Spleen (tissue), 11 donors: ENCODE measurements at regions not wholly inside any gene's neighbourhood (a gene's known extent, or its start where the extent isn't known, plus 50 kb on each side); places are given as distances from the start of the nearest gene placed in this dataset.
A peak's percentile ranks its signal among the peaks of the same experiment; 100 is the strongest.

Source experiments
- DNase-seq: peaks from one replicate; pipeline ENCODE4 v3.0.0-alpha.2; 2020
- H3K27ac ChIP-seq, 8 donors: fragments of 200-600 bp; sonication (generic) in 7 of 8; 1 replicate in 4 of 8; 2 replicates in 4 of 8; pipeline versions ENCODE4 v1.5.0 to v1.8.0; 2016 to 2021; ENCODE audit warnings: inconsistent platforms in 4 of 8, mild to moderate bottlenecking in 4 of 8, moderate library complexity in 1 of 8
- H3K27me3 ChIP-seq, 7 donors: fragments of 200-600 bp; sonication (generic) in 6 of 7; replicated peaks in 1 of 7; 1 replicate in 4 of 7; 2 replicates in 3 of 7; pipeline versions ENCODE4 v1.5.0 to v1.8.0; 2016 to 2021; ENCODE audit warnings: inconsistent platforms in 3 of 7, mild to moderate bottlenecking in 1 of 7
- H3K36me3 ChIP-seq, 6 donors: fragments of 200-600 bp; sonication (generic) in 5 of 6; 1 replicate in 4 of 6; 2 replicates in 2 of 6; pipeline versions ENCODE4 v1.5.0 to v1.8.0; 2016 to 2021; ENCODE audit warnings: inconsistent platforms in 2 of 6
- H3K4me1 ChIP-seq, 6 donors: fragments of 200-600 bp; sonication (generic) in 5 of 6; 1 replicate in 3 of 6; 2 replicates in 3 of 6; pipeline versions ENCODE4 v1.5.0 to v1.8.0; 2016 to 2021; ENCODE audit warnings: inconsistent platforms in 3 of 6
- H3K4me3 ChIP-seq, 8 donors: fragments of 200-600 bp; sonication (generic) in 7 of 8; 1 replicate in 4 of 8; 2 replicates in 4 of 8; pipeline versions ENCODE4 v1.5.0 to v1.8.0; 2016 to 2021; ENCODE audit warnings: inconsistent platforms in 4 of 8, mild to moderate bottlenecking in 4 of 8, moderate library complexity in 2 of 8
- H3K9me3 ChIP-seq, 8 donors: fragments of 200-600 bp; sonication (generic) in 7 of 8; 1 replicate in 4 of 8; 2 replicates in 4 of 8; pipeline versions ENCODE4 v1.5.0 to v1.8.0; 2016 to 2021; ENCODE audit warnings: inconsistent platforms in 4 of 8
- POLR2A ChIP-seq, 3 donors: fragments of 450-650 bp; IDR thresholded peaks; one replicate each; pipeline ENCODE4 v1.5.1; 2017; ENCODE audit warnings: antibody characterized with exemption in 3 of 3, mild to moderate bottlenecking in 1 of 3
- POLR2AphosphoS5 ChIP-seq, 3 donors: sonication (generic); formaldehyde crosslinking; IDR thresholded peaks; one replicate each; pipeline ENCODE4 v1.5.1; 2017; ENCODE audit warnings: antibody characterized with exemption in 3 of 3
- WGBS, 5 donors: extraction: QIAGEN DNeasy Blood & Tissue Kit in 3 of 5; methylation state at CpG; one replicate each; pipeline versions ENCODE4 v1.1.5 to v1.1.7; 2013 to 2018; 5-methylcytosine and 5-hydroxymethylcytosine counted together
- intact Hi-C: fragments of 100-400 bp; cut with DNase I; formaldehyde crosslinking; loops from one replicate; pipeline ENCODE4 v1.15.0; 2023; ENCODE audit warnings: low total_unique reads
- TF ChIP-seq, protein P1 (sequence below), 11 experiments: fragments of 200-600 bp in 7 of 11; fragments of 450-650 bp in 4 of 11; sonication (generic) in 4 of 11; IDR thresholded peaks in 8 of 11; conservative IDR thresholded peaks in 3 of 11; 1 replicate in 7 of 11; 2 replicates in 4 of 11; pipeline versions ENCODE4 v1.4.0 to v1.8.0; 2016 to 2021; ENCODE audit warnings: antibody characterized with exemption in 11 of 11, inconsistent platforms in 4 of 11, mild to moderate bottlenecking in 1 of 11
- donor health status: healthy with polysubstance abuse.
- donor health status: DM: no; HTN: no; CAD: no; lungs with moderate emphysema.
- donor health status: DM: no; HTN: no; CAD: no.
- donor health status: Bipolar disorder and iron deficiency.
- donor health status: healthy.
- donor health status: DM: no; HTN: no; CAD: no.
- donor health status: DM: yes; HTN: yes; CAD: no.

- no peak overlapping the region for H3K27ac ChIP-seq
- WGBS, 5 donors = 80 to 89% (median 86%) methylated on average over 9 to 10 of the region's 10 CpGs
- no peaks in the 10 kb centered on the region for H3K4me1 ChIP-seq
Observed at GRCh38 chr14:94887591-94887990, 117.7 kb upstream of the GSC start.

DNA sequence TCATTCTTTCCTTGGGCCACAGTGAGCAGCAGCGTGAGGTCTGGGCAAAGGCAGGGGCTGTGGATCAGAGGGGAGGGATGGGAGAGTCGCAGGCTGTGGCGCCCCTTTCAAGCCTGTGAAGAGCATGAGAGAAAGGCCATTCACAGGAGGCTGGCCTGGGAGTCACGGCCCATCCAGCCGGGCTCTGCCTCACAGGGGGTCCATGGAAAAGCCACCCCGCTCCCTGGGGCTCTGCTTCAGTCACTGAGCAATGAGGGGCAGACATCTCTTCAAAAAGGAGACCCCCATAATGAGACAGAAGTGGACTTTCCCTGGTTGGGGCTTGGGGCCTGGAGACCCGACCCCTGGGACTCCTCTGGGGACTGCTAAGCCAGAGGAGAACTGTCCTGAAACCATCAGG, 117.0 kb upstream of the GSC start:
- Histone ChIP-seq H3K36me3 (no peaks in the 10 kb centered on the region), H3K27ac (no peak overlapping the region), H3K27me3 (peaks cover 0 to 30% (median 0%) of the 10 kb centered on the region in 7 donors), H3K9me3 (no peaks in the 10 kb centered on the region), H3K4me1 (no peaks in the 10 kb centered on the region), H3K4me3 (no peak overlapping the region)
- WGBS, 5 donors = 64 to 82% (median 80%) methylated on average over 5 to 7 of the region's 7 CpGs
- TF ChIP-seq POLR2A (IDR thresholded peaks at IDR 0.05) (no peak), POLR2AphosphoS5 (IDR thresholded peaks at IDR 0.05) (no peak)
- TF ChIP-seq, protein P1, sequence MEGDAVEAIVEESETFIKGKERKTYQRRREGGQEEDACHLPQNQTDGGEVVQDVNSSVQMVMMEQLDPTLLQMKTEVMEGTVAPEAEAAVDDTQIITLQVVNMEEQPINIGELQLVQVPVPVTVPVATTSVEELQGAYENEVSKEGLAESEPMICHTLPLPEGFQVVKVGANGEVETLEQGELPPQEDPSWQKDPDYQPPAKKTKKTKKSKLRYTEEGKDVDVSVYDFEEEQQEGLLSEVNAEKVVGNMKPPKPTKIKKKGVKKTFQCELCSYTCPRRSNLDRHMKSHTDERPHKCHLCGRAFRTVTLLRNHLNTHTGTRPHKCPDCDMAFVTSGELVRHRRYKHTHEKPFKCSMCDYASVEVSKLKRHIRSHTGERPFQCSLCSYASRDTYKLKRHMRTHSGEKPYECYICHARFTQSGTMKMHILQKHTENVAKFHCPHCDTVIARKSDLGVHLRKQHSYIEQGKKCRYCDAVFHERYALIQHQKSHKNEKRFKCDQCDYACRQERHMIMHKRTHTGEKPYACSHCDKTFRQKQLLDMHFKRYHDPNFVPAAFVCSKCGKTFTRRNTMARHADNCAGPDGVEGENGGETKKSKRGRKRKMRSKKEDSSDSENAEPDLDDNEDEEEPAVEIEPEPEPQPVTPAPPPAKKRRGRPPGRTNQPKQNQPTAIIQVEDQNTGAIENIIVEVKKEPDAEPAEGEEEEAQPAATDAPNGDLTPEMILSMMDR (IDR thresholded peaks at IDR 0.05 in 8 of 11, conservative IDR thresholded peaks at IDR 0.05 in 3 of 11) = no peak
- intact Hi-C loops = no loop called here
- peak; percentile 55 for DNase-seq

More at GRCh38 chr14:94887591-94887990, 117.7 kb upstream of the GSC start:
- Histone ChIP-seq H3K9me3 (no peaks in the 10 kb centered on the region), H3K36me3 (no peaks in the 10 kb centered on the region), H3K27me3 (peaks cover 0 to 31% (median 0%) of the 10 kb centered on the region in 7 donors), H3K4me3 (no peak overlapping the region)
- intact Hi-C loops = no loop called here
- TF ChIP-seq POLR2A (IDR thresholded peaks at IDR 0.05) = no peak
- TF ChIP-seq, protein P1 (IDR thresholded peaks at IDR 0.05 in 8 of 11, conservative IDR thresholded peaks at IDR 0.05 in 3 of 11) = no peak
- no peak for TF ChIP-seq POLR2AphosphoS5 (IDR thresholded peaks at IDR 0.05)
- peak; percentile 63 for DNase-seq

- H3K36me3 ChIP-seq = no peaks in the 10 kb centered on the region
- WGBS, 5 donors = 53 to 69% (median 65%) methylated on average over 5 of the region's 5 CpGs
- no peak for TF ChIP-seq POLR2A (IDR thresholded peaks at IDR 0.05)
- TF ChIP-seq, protein P1 (IDR thresholded peaks at IDR 0.05 in 8 of 11, conservative IDR thresholded peaks at IDR 0.05 in 3 of 11) = no peak
- no peak for TF ChIP-seq POLR2AphosphoS5 (IDR thresholded peaks at IDR 0.05)
Observed at GRCh38 chr14:94885481-94886155, 115.7 kb upstream of the GSC start.

GRCh38 chr14:94884616-94885230, 114.8 kb upstream of the GSC start:
- TF ChIP-seq POLR2AphosphoS5 (IDR thresholded peaks at IDR 0.05) = no peak
- TF ChIP-seq POLR2A (IDR thresholded peaks at IDR 0.05) = no peak
- TF ChIP-seq, protein P1 (IDR thresholded peaks at IDR 0.05 in 8 of 11, conservative IDR thresholded peaks at IDR 0.05 in 3 of 11) = no peak
- intact Hi-C loops = no loop called here
- Histone ChIP-seq H3K4me3 (no peak overlapping the region), H3K36me3 (no peaks in the 10 kb centered on the region), H3K4me1 (peaks cover 0 to 4% (median 0%) of the 10 kb centered on the region in 6 donors), H3K9me3 (no peaks in the 10 kb centered on the region), H3K27ac (no peak overlapping the region), H3K27me3 (peaks cover 0 to 27% (median 0%) of the 10 kb centered on the region in 7 donors)
- WGBS, 5 donors = 83 to 88% (median 86%) methylated on average over 11 to 19 of the region's 19 CpGs
- peak; percentile 45 for DNase-seq

More at GRCh38 chr14:94885481-94886155, 115.7 kb upstream of the GSC start:
- Histone ChIP-seq H3K27me3 (peaks cover 0 to 27% (median 0%) of the 10 kb centered on the region in 7 donors), H3K9me3 (no peaks in the 10 kb centered on the region), H3K4me1 (no peaks in the 10 kb centered on the region), H3K27ac (no peak overlapping the region), H3K4me3 (no peak overlapping the region)
- peak; percentile 30 for DNase-seq
- intact Hi-C loops = no loop called here
